HG03045 (cell line): ENCODE measurements at regions not wholly inside any gene's neighbourhood (a gene's known extent, or its start where the extent isn't known, plus 50 kb on each side); places are given as distances from the start of the nearest gene placed in this dataset.

ENCODE experiments used
- ATAC-seq: cut with Tn5 transposase; IDR thresholded peaks from one replicate; pipeline ENCODE4 v1.9.1; 2021; ENCODE audit warnings: mild to moderate bottlenecking, moderate library complexity; ENCODE audit not compliant: unreplicated experiment

DNA sequence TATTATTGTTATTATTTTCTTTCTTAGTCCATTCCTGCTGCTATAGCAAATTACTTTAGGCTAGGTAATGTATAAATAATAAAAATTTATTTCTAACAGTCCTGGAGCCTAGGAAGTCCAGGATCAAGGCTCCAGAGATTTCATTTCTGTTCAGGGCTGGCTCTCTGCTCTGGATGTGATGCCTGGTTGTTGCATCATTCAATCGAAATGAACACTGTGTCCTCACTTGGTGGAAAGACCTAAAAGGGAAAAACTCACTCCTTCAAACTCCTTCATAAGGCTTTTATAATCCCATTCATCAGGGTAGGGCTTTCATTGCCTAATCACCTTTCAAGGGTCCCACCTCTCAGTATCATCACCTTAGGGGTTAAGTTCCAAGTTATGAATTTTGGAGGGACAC is 395.0 kb downstream of the EFNB2 start:
- no peak for ATAC-seq

- no peak for ATAC-seq
Measured at GRCh38 chr13:106139942-106140341, 395.5 kb downstream of the EFNB2 start.

GRCh38 chr13:106139377-106139776 is 396.1 kb downstream of the EFNB2 start:
- ATAC-seq = no peak

GRCh38 chr13:106138620-106139019 is 396.8 kb downstream of the EFNB2 start:
- no peak for ATAC-seq

GRCh38 chr13:106133025-106133424 is 402.4 kb downstream of the EFNB2 start:
- no peak for ATAC-seq

DNA sequence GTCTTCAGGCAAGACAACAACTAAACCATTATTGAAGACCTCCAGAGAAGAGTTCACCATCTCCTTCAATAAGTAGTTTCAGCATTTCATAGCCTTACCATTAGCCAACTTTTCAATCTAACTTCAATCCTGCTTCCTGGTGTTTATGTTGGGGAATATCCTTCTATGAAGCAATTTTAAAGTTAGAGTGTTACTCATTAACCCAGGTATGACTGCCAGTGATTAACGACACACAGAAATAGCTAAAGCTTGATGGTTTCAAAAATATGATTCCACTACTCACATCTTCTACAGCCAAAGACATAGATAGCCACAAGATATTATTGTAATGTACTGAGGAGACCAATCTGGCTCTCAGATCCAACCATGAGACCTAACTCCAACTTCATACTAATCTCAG is 403.2 kb downstream of the EFNB2 start:
- no peak for ATAC-seq

- ATAC-seq = no peak
Measured at GRCh38 chr13:106129993-106130392, 405.5 kb downstream of the EFNB2 start.

DNA sequence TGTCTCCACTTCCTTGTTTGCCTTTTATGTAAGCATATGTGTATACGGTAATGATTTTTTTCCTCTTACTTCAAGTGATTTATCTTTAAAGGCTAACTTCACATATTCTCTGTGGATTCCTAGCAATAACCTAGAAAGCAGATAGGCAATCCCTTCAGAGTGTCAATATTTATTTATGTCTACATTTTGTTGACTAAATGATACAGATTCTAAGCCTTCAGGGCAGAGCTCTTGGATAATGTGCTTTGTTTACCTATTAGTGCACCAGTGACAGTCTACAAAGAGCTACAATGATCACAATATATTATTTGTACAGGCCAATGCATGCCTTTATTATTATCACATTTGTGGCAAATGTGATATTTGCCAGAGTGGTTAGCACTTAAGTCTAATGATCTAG is 406.2 kb downstream of the EFNB2 start:
- ATAC-seq = no peak

- ATAC-seq = no peak
Measured at GRCh38 chr13:106122234-106122633, 413.2 kb downstream of the EFNB2 start.

DNA sequence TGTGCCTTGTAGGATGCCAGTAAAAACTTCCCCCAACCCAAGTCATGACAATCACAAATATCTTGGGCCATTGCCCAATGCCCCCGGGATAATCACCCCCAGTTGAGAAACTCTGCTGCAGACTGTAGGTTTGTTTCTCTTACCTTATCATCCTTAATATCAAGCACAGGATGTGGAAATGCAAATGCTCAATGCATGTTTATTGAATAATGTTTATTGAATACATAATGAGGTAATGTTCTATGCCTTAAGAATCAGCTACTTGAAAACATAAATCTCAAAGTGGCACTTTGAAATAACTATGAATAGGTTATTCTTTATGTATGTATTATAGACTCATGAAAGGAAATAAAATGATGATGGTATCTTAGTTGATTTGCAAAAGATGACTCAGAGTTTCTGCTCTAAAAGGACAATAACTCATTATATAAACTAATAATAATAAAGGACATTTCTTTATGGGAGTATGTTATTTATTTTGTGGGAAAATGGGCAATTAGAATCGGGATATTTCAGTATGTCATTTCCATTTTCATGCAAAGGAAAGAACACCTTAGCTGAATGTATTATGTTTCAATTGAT is 414.2 kb downstream of the EFNB2 start:
- ATAC-seq = no peak

DNA sequence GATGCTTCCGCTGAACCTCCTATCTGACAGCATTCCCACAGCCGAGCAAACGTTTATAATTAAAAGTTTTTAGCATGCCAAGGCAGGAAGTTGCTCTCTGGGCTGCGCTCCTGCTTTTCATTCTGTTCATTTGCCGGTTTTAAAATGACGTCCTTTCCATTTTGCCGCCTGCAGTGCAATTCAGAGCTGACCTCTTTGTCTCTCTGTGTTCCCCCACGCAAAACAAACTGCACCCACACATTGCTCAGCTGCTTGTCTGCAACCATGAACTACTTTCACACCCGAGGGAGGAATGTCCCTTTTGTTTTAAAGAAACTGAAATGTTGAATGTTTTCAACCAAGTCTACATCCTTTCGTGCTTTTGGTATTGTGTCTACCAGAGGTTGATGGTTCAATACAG is 416.5 kb downstream of the EFNB2 start:
- ATAC-seq = no peak

GRCh38 chr13:106118050-106118449 is 417.4 kb downstream of the EFNB2 start:
- ATAC-seq = no peak

DNA sequence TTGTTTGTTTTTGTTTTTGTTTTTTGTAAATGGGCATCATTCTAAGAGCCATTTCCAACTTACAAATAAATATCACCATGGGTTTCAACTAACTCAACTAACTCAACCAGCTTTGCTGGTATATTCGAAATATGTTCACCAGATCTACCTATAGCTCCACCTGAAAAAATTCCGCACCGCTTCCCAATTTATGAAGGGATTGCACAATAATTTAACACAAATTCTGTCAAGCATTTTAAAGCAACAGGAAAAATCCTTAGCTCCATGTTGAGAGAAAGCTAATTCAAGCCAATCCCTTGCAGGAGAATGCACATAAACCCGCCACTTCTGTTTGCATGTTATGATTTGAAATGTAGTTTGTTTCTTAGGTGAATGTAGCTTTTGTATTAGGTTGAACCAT is 417.8 kb downstream of the EFNB2 start:
- no peak for ATAC-seq

- ATAC-seq = no peak
Measured at GRCh38 chr13:106117035-106117434, 418.4 kb downstream of the EFNB2 start.

GRCh38 chr13:106115081-106115480 is 420.4 kb downstream of the EFNB2 start:
- no peak for ATAC-seq

GRCh38 chr13:106113796-106114195 is 421.7 kb downstream of the EFNB2 start:
- no peak for ATAC-seq

GRCh38 chr13:106112191-106112590 is 423.3 kb downstream of the EFNB2 start:
- no peak for ATAC-seq

GRCh38 chr13:106110241-106110855 is 425.1 kb downstream of the EFNB2 start:
- no peak for ATAC-seq

- no peak for ATAC-seq
Measured at GRCh38 chr13:106109391-106109791, 426.1 kb downstream of the EFNB2 start.

GRCh38 chr13:106108346-106108745 is 427.1 kb downstream of the EFNB2 start:
- ATAC-seq = no peak

- no peak for ATAC-seq
Measured at GRCh38 chr13:106107061-106107460, 428.4 kb downstream of the EFNB2 start.

DNA sequence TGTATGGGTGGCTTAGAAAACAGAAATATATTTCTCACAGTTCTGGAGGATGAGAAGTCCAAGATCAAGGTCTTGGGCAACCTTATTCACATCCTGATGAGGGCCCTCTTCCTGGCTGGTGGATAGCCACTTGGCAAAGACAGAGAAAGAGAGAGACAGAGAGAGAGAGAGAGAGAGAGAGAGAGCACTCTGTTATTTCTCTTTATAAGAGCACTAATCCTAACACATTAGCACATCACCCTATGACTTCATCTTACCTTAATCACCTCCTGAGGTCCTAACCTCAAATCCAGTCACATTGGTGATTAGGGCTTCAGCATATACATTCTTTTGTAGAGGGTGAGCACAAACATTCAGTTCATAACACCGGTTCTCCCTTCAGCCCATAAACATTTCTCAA is 430.3 kb downstream of the EFNB2 start:
- ATAC-seq = no peak

DNA sequence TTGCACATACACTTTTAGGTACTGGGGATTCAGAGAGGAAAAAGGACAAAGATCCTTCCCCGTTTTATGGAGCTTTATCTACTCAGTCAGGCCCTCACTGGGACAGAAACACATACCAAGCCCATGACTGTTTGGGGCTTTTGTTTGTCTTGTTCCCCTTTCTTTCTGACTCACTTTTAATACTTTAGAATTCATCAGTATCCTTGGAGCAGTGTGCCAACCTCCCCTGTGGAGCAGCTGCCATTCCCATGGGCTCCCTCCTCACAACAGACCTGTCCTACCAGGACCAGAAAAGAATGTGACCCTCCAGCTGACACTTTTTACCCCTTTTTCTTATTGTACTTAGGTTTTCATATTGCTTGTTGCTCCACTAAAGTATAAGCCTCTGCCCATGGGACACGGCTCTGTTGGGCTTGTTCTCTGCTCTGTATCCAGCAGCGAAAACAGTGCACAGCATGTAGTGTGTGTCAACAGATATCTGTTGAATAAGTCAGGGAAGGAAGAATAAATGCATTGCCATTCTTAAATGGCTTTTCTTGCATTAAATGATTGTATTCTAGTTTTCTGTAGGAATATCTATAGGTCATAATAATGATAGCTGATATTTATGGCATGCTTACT is 431.1 kb downstream of the EFNB2 start:
- ATAC-seq = no peak
